SKM-1 treated with dmso at 0.1 percent for 144 hours (cell line): ENCODE measurements at regions not wholly inside any gene's neighbourhood (a gene's known extent, or its start where the extent isn't known, plus 50 kb on each side); places are given as distances from the start of the nearest gene placed in this dataset.

Experiments
- DNase-seq: peaks from one replicate; lab custom pipeline; 2025; ENCODE audit not compliant: unreplicated experiment; lab: John Stamatoyannopoulos, UW

GRCh38 chr6:149212892-149213801 is 104.4 kb upstream of the TAB2 start:
- no peak for DNase-seq

- DNase-seq = no peak
Observed at GRCh38 chr6:149213829-149214228, 103.7 kb upstream of the TAB2 start.

- no peak for DNase-seq
Observed at GRCh38 chr6:149216459-149216858, 101.1 kb upstream of the TAB2 start.

DNA sequence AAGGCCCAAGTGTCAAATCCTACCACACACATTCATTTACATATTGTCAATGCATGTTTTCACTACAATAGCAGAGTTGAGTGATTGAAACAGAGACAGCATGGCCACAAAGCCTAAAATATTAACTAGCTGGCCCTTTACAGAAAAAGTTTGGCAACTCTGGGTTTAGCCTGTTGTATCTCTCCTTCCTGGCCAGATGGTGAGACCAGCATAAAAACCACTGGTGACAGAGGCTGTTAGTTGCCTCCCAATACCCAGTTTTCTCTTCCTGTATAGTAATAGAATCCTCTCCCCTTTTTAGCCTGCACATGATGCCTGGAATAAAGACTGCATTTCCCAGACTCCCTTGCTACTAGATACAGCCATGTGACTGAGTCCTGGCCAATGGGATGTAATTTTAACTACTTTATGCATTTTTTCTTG is 100.0 kb upstream of the TAB2 start:
- DNase-seq = no peak

DNA sequence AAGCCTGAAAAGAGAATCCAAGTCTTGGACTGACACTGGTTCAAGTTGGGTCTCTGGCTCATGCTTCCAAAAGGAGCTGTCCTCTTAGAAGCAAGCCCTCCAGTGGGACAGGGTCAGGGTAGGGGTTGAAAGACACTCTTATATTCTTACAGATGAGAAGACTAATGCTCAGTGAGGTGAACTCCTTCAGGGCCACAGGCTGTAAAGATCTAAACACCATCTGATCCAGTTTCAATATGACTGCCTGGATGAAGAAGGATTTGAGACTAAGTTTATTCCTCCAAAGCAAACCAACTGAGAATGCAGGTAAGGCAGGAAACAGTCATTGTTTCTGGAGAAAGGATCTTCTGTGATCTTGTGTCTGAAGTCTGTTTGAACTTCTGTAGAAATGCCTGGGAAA is 99.0 kb upstream of the TAB2 start:
- DNase-seq = no peak

DNA sequence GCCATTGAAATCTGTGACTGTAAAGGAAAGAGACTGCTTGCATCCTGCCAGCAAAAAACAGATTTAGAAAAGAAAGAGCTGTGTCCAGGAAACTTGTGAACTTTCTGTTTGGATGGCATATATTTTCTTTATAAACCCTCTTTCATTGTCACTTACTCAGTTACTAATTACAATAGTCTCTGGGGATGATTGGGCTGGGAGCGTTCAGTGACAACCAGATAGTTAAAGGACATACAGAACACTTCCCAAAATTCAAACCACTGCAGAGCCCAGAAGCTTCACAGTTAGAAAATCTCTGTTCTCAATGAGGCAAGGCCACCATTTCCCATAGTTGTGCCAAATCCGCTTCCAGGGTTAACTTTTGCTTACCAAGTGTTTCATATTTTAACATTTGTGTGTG is 98.6 kb upstream of the TAB2 start:
- no peak for DNase-seq

GRCh38 chr6:149220882-149221773 is 96.4 kb upstream of the TAB2 start:
- DNase-seq = no peak

DNA sequence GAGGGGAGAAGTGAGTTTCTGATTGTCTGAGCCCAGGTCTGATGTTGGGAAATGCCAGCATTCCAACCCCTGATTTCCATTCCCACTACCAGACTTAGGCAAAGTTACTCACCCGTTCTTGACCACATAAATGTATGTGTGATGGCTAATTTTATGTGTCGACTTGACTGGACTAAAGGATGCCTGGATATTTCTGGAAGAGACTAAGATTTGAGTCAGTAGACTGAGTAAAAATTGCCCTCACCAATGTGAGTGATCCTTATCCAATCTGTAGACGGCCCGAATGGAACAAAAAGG is 95.8 kb upstream of the TAB2 start:
- no peak for DNase-seq

DNA sequence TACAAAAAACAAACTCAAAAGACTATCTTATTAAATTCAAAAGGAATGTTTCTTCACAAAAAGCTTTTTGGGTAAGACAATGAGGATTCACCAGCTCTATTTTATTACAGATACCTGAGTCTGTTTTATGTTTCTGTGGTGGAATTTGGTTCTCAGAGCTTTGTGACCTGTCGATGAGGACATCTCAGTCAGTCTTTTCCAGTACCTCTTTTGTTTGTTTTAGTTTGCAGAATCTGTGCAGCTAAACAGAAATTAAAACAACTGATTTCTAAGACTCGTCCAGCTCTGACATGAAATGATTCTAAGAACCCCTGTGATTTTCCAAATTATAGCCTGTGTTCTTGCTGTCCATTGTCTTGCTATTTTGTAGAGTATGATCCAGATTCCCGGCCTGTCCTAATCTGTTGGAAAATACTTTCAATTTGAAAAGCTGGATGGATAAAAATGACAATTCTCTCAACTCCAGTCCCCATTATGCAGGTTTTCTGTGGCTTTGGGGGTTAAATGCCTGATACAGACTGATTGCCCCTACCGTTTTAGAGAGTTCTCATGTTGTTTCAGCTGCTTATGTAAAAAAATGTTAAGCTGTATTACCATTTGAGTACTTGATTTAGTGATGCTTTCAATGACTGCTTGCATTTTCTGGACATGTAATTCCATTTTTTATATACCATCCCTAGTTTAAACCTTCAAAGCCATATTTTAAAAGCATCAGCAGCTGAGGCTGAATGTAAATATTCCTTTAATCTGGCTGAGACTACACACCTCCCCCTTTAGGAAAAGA is 94.2 kb upstream of the TAB2 start:
- no peak for DNase-seq

- DNase-seq = no peak
Observed at GRCh38 chr6:149223904-149224351, 93.6 kb upstream of the TAB2 start.

GRCh38 chr6:149224399-149224798 is 93.1 kb upstream of the TAB2 start:
- DNase-seq = no peak

GRCh38 chr6:149225370-149225769 is 92.1 kb upstream of the TAB2 start:
- no peak for DNase-seq

DNA sequence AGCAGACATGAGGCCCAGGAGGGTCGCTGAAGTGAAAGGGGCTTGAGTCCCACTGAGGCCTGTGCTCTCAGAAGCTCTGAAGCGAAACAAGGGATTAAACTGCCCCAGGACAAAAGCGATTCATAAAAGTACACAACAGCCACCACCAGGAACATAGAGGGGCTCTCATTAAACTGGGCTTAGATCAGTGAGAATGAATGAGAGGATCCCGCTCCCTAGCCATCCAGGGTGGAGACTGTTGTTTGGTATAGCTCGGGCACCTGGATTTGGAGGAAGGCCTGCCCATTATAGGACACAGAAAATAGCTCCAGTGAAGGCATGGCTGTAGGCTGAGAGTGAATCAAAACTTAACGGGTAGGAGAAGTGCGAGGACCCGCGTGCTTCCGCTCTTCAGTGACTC is 91.6 kb upstream of the TAB2 start:
- no peak for DNase-seq

DNA sequence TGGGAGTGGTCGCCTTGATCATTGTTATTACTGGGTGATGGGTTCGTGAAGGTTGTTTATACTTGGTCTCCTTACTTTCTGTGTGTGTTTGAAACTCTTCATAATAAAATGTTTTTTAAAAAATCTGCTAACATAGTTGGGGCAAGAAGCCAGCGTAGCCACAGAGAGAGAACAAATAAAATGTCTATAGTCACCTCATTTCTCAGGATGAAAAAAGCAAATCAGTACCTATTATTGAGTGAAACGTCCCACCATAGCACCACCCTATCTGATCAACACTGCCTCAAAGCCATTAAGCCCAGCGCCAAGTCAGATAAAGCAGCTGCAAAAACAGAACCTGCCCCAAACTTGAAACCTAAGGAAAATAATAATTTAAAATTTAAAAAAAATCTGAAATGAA is 89.7 kb upstream of the TAB2 start:
- DNase-seq = no peak

GRCh38 chr6:149228311-149228955 is 89.1 kb upstream of the TAB2 start:
- DNase-seq = no peak

- DNase-seq = no peak
Observed at GRCh38 chr6:149229096-149229495, 88.4 kb upstream of the TAB2 start.

DNA sequence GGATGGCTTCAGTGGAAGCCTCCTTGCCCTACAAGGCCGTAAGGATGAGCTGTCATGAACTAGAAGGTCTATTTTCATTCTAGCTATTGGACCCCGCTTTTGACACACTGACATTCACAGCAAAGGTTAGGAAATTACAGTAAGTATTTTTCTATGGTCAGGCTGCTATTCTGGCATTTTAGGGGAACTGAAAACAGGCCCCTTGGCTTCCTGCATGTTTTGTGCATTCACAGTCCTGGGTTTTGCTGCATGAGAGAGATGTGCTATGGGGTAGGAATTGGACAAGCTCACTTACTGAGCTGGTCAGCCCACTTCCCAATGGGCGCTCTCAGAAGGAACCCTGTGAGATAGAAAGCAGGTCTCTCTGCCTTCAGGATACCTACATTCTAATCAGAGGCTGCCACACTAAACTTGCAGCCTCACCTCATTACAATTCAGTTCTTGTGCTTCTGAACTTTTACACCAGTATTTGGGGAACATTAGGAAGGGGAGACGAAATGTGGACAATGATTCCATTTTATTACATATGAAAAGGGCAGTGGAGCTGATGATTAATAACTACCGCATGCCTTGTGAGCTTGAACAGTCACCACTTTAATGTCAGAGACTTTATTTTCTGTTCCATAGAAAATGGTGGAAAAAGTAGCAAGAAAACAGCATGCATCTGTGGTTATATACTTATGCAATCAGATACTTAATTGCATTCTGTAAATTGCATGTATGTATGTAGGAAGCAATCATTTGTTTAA is 86.6 kb upstream of the TAB2 start:
- DNase-seq = peak; percentile 14

GRCh38 chr6:149231778-149232177 is 85.7 kb upstream of the TAB2 start:
- peak; percentile 44 for DNase-seq

DNA sequence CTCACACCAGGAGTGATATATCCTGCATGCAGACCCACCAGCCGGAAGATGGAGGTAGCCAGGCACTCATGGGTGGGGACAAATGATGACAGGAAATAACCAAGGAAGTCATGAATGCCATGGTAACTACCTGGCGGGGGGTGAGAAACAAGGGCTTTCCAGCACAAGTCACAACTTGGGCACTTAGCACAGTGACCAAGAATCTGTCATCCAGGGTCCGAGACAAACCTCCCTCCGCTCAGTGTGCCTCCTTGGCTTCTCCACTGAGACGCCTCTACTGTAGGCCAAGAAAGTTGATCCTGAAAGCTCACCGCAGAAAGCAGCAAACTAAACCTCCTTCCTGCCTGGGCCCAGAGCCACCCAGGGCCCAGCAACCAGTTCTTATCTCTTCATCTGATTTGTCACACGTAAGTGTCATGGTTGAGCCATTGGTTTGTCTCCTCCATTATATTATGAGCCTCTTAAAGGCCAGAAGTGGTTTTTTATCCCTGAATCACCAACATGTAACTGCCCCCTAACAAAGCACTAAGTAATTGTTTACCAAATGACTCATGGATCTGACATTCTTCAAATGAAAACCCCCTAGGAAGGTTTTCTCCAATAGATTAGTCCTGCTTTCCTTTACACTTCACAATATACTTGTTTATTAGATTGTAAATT is 84.3 kb upstream of the TAB2 start:
- DNase-seq = no peak
